OCI-M2 (cell line): ENCODE measurements at regions not wholly inside any gene's neighbourhood (a gene's known extent, or its start where the extent isn't known, plus 50 kb on each side); places are given as distances from the start of the nearest gene placed in this dataset.
"Not testable (repeated sequence)": the region's sequence is repeated elsewhere in the genome, so short reads cannot be mapped to it uniquely, and the experiment has no call there.

Source experiments
- DNase-seq: peaks from one replicate; lab custom pipeline; 2025; ENCODE audit not compliant: unreplicated experiment; lab: John Stamatoyannopoulos, UW

- DNase-seq: no peak
These were observed 141.8 kb downstream of the SIM1 start for GRCh38 chr6:100322886-100323285.

GRCh38 chr6:100320686-100321085, 144.0 kb downstream of the SIM1 start:
- no peak for DNase-seq

GRCh38 chr6:100317031-100317430, 147.7 kb downstream of the SIM1 start:
- DNase-seq: no peak

- no peak for DNase-seq
These were observed 150.5 kb downstream of the SIM1 start for GRCh38 chr6:100314186-100314585.

- DNase-seq: no peak
These were observed 152.9 kb downstream of the SIM1 start for GRCh38 chr6:100311707-100312251.

GRCh38 chr6:100309174-100309573, 155.5 kb downstream of the SIM1 start:
- no peak for DNase-seq

- DNase-seq: no peak
These were observed 157.2 kb downstream of the SIM1 start for GRCh38 chr6:100307561-100307960.

GRCh38 chr6:100305209-100305869, 159.4 kb downstream of the SIM1 start:
- no peak for DNase-seq

- no peak for DNase-seq
These were observed 160.1 kb downstream of the SIM1 start for GRCh38 chr6:100304575-100304974.

GRCh38 chr6:100301731-100302130, 163.0 kb downstream of the SIM1 start:
- no peak for DNase-seq

- no peak for DNase-seq
These were observed 164.4 kb downstream of the SIM1 start for GRCh38 chr6:100300221-100300736.

- DNase-seq: no peak
These were observed 167.7 kb downstream of the SIM1 start for GRCh38 chr6:100296810-100297544.

GRCh38 chr6:100295172-100295571, 169.5 kb downstream of the SIM1 start:
- not testable (repeated sequence) for DNase-seq

- no peak for DNase-seq
These were observed 175.4 kb downstream of the SIM1 start for GRCh38 chr6:100289285-100289684.

- no peak for DNase-seq
These were observed 176.4 kb downstream of the SIM1 start for GRCh38 chr6:100288311-100288710.

- DNase-seq: no peak
These were observed 181.4 kb downstream of the SIM1 start for GRCh38 chr6:100283285-100283684.

- DNase-seq: no peak
These were observed 183.2 kb downstream of the SIM1 start for GRCh38 chr6:100281471-100281901.

GRCh38 chr6:100276311-100277057, 188.2 kb downstream of the SIM1 start:
- no peak for DNase-seq

- no peak for DNase-seq
These were observed 190.6 kb downstream of the SIM1 start for GRCh38 chr6:100274147-100274546.

GRCh38 chr6:100271625-100272024, 193.1 kb downstream of the SIM1 start:
- no peak for DNase-seq

- DNase-seq: no peak
These were observed 193.5 kb downstream of the SIM1 start for GRCh38 chr6:100271202-100271601.
